ENCODE measurements at regions not wholly inside any gene's neighbourhood (a gene's known extent, or its start where the extent isn't known, plus 50 kb on each side); places are given as distances from the start of the nearest gene placed in this dataset.

GRCh38 chr11:37182031-37182430 is 584.0 kb upstream of the RAG2 start:
- Histone ChIP-seq H4K20me1 (ENCODE audit: insufficient read depth) (no peaks in the 10 kb centered on the region), H3K27ac (ENCODE audit: low read length) (no peak overlapping the region), H2AFZ (ENCODE audit: low read depth, low read length) (no peak overlapping the region), H3K27me3 (ENCODE audit: insufficient read depth, low read depth, low read length) (no peaks in the 10 kb centered on the region), H3K4me3 (ENCODE audit: low read length) (no peak overlapping the region), H3K36me3 (ENCODE audit: insufficient read depth, low read length) (no peaks in the 10 kb centered on the region), H3K9me2 (ENCODE audit: insufficient read depth, low read length) (no peaks in the 10 kb centered on the region), H3K4me2 (ENCODE audit: low read length) (no peak overlapping the region), H3K9ac (ENCODE audit: low read length) (no peak overlapping the region), H3F3A (ENCODE audit: insufficient read depth, low read length, poor library complexity, severe bottlenecking) (no peaks in the 10 kb centered on the region), H3K9me3 (ENCODE audit: low read length) (no peaks in the 10 kb centered on the region), H3K79me2 (replicated peaks; ENCODE audit: insufficient read depth, low read length) (no peaks in the 10 kb centered on the region)
- TF ChIP-seq MXI1 (conservative IDR thresholded peaks at IDR 0.05; ENCODE audit: poor library complexity, severe bottlenecking) = no peak

- no peaks in the 10 kb centered on the region for H3K9me2 ChIP-seq (ENCODE audit: insufficient read depth, low read length)
- no peaks in the 10 kb centered on the region for H3K36me3 ChIP-seq (ENCODE audit: insufficient read depth, low read length)
- H3K9ac ChIP-seq (ENCODE audit: low read length) = no peak overlapping the region
- no peaks in the 10 kb centered on the region for H3F3A ChIP-seq (ENCODE audit: insufficient read depth, low read length, poor library complexity, severe bottlenecking)
- H3K4me3 ChIP-seq (ENCODE audit: low read length) = no peak overlapping the region
- TF ChIP-seq CTCF (IDR thresholded peaks at IDR 0.05; ENCODE audit: poor library complexity, severe bottlenecking) (no peak), EP300 (conservative IDR thresholded peaks at IDR 0.05; ENCODE audit: poor library complexity, severe bottlenecking) (no peak), RAD21 (conservative IDR thresholded peaks at IDR 0.05) (no peak), TAF1 (IDR thresholded peaks at IDR 0.05; ENCODE audit: low read depth) (no peak)
- H2AFZ ChIP-seq (ENCODE audit: low read depth, low read length) = no peak overlapping the region
- H4K20me1 ChIP-seq (ENCODE audit: insufficient read depth) = no peaks in the 10 kb centered on the region
- no peaks in the 10 kb centered on the region for H3K79me2 ChIP-seq (replicated peaks; ENCODE audit: insufficient read depth, low read length)
- no peaks in the 10 kb centered on the region for H3K27me3 ChIP-seq (ENCODE audit: insufficient read depth, low read depth, low read length)
- no peak overlapping the region for H3K4me2 ChIP-seq (ENCODE audit: low read length)
- H3K27ac ChIP-seq (ENCODE audit: low read length) = no peak overlapping the region
- no peaks in the 10 kb centered on the region for H3K9me3 ChIP-seq (ENCODE audit: low read length)
These were observed 579.7 kb upstream of the RAG2 start for GRCh38 chr11:37177721-37178120.

GRCh38 chr11:37171451-37171850 is 573.4 kb upstream of the RAG2 start:
- no peaks in the 10 kb centered on the region for H3K27me3 ChIP-seq (ENCODE audit: insufficient read depth, low read depth, low read length)
- no peak overlapping the region for H3K9ac ChIP-seq (ENCODE audit: low read length)
- H4K20me1 ChIP-seq (ENCODE audit: insufficient read depth) = no peaks in the 10 kb centered on the region
- H3K36me3 ChIP-seq (ENCODE audit: insufficient read depth, low read length) = no peaks in the 10 kb centered on the region
- no peaks in the 10 kb centered on the region for H3K79me2 ChIP-seq (replicated peaks; ENCODE audit: insufficient read depth, low read length)
- no peaks in the 10 kb centered on the region for H3F3A ChIP-seq (ENCODE audit: insufficient read depth, low read length, poor library complexity, severe bottlenecking)
- H2AFZ ChIP-seq (ENCODE audit: low read depth, low read length) = no peak overlapping the region
- no peaks in the 10 kb centered on the region for H3K9me3 ChIP-seq (ENCODE audit: low read length)
- H3K9me2 ChIP-seq (ENCODE audit: insufficient read depth, low read length) = no peaks in the 10 kb centered on the region
- no peak overlapping the region for H3K27ac ChIP-seq (ENCODE audit: low read length)
- TF ChIP-seq RAD21 (conservative IDR thresholded peaks at IDR 0.05) = no peak
- TF ChIP-seq TAF1 (IDR thresholded peaks at IDR 0.05; ENCODE audit: low read depth) = no peak
- no peak for TF ChIP-seq REST (IDR thresholded peaks at IDR 0.05; ENCODE audit: borderline replicate concordance)
- no peak for TF ChIP-seq POLR2AphosphoS5 (IDR thresholded peaks at IDR 0.05)
- no peak for TF ChIP-seq EZH2 (IDR thresholded peaks at IDR 0.05; ENCODE audit: borderline replicate concordance, insufficient read depth, low read length, poor library complexity, severe bottlenecking)
- TF ChIP-seq CTCF (IDR thresholded peaks at IDR 0.05; ENCODE audit: poor library complexity, severe bottlenecking) = no peak
- H3K4me2 ChIP-seq (ENCODE audit: low read length) = no peak overlapping the region
- H3K4me3 ChIP-seq (ENCODE audit: low read length) = no peak overlapping the region
